ENCODE measurements at regions not wholly inside any gene's neighbourhood (a gene's known extent, or its start where the extent isn't known, plus 50 kb on each side); places are given as distances from the start of the nearest gene placed in this dataset.

GRCh38 chr1:221622389-221622788 is 119.5 kb downstream of the DUSP10 start:
- TF ChIP-seq, protein P1, sequence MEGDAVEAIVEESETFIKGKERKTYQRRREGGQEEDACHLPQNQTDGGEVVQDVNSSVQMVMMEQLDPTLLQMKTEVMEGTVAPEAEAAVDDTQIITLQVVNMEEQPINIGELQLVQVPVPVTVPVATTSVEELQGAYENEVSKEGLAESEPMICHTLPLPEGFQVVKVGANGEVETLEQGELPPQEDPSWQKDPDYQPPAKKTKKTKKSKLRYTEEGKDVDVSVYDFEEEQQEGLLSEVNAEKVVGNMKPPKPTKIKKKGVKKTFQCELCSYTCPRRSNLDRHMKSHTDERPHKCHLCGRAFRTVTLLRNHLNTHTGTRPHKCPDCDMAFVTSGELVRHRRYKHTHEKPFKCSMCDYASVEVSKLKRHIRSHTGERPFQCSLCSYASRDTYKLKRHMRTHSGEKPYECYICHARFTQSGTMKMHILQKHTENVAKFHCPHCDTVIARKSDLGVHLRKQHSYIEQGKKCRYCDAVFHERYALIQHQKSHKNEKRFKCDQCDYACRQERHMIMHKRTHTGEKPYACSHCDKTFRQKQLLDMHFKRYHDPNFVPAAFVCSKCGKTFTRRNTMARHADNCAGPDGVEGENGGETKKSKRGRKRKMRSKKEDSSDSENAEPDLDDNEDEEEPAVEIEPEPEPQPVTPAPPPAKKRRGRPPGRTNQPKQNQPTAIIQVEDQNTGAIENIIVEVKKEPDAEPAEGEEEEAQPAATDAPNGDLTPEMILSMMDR (IDR thresholded peaks at IDR 0.05; ENCODE audit: low read length), result no peak
- TF ChIP-seq EZH2 (IDR thresholded peaks at IDR 0.05; ENCODE audit: borderline replicate concordance, low read length), result no peak
